Stimulated activated naive CD8-positive, alpha-beta T cell treated with anti-CD3 and anti-CD28 coated beads, Interleukin-15, amount 100 ng/mL, for 72 hours (primary cell): ENCODE measurements at regions not wholly inside any gene's neighbourhood (a gene's known extent, or its start where the extent isn't known, plus 50 kb on each side); places are given as distances from the start of the nearest gene placed in this dataset.

Experiments used
- ATAC-seq: fragments of 150-1000 bp; cut with Tn5 transposase; 2 replicates; pipeline ENCODE4 v1.10.0; 2021; ENCODE audit warnings: mild to moderate bottlenecking, moderate library complexity
- DNase-seq, 2 donors: peaks; one replicate each; pipeline ENCODE4 v3.0.0; 2021 to 2022
- H3K27ac Mint-ChIP-seq, 2 donors: one replicate each; pipeline ENCODE4 v1.8.0; 2022; ENCODE audit warnings: mild to moderate bottlenecking in 2 of 2, mixed read lengths in 2 of 2, moderate library complexity in 2 of 2
- H3K27me3 Mint-ChIP-seq: one replicate; pipeline ENCODE4 v1.8.0; 2022; ENCODE audit warnings: mixed read lengths
- H3K4me1 Mint-ChIP-seq: one replicate; pipeline ENCODE4 v1.8.0; 2022; ENCODE audit warnings: mild to moderate bottlenecking, mixed read lengths
- H3K4me3 Mint-ChIP-seq, 2 donors: one replicate each; pipeline ENCODE4 v1.8.0; 2022; ENCODE audit warnings: mild to moderate bottlenecking in 2 of 2, mixed read lengths in 2 of 2, moderate library complexity in 1 of 2
- H3K9me3 Mint-ChIP-seq, 2 donors: one replicate each; pipeline ENCODE4 v1.8.0; 2022; ENCODE audit warnings: mixed read lengths in 2 of 2

- Mint-ChIP-seq H3K27me3 (peaks cover 8% of the 10 kb centered on the region), H3K4me1 (no peaks in the 10 kb centered on the region), H3K4me3 (no peak overlapping the region), H3K27ac (no peak overlapping the region), H3K9me3 (no peaks in the 10 kb centered on the region)
- ATAC-seq (no peak), DNase-seq (no peak)
Measured at GRCh38 chr7:84510505-84510904, 315.9 kb upstream of the SEMA3A start.

- DNase-seq (no peak), ATAC-seq (no peak)
- H3K27ac Mint-ChIP-seq = no peak overlapping the region
- no peaks in the 10 kb centered on the region for H3K9me3 Mint-ChIP-seq
- H3K4me1 Mint-ChIP-seq = no peaks in the 10 kb centered on the region
- H3K4me3 Mint-ChIP-seq = no peak overlapping the region
- H3K27me3 Mint-ChIP-seq = peaks cover 8% of the 10 kb centered on the region
Measured at GRCh38 chr7:84509522-84509921, 314.9 kb upstream of the SEMA3A start.

- DNase-seq (no peak), ATAC-seq (no peak)
- Mint-ChIP-seq H3K27me3 (peaks cover 8% of the 10 kb centered on the region), H3K9me3 (no peaks in the 10 kb centered on the region), H3K4me3 (no peak overlapping the region), H3K27ac (peak overlapping the region in 1 of 2 donors; percentile 1), H3K4me1 (no peaks in the 10 kb centered on the region)
Measured at GRCh38 chr7:84508606-84509005, 314.0 kb upstream of the SEMA3A start.

- Mint-ChIP-seq H3K4me3 (no peak overlapping the region), H3K4me1 (no peaks in the 10 kb centered on the region), H3K27me3 (peaks cover 8% of the 10 kb centered on the region), H3K27ac (no peak overlapping the region), H3K9me3 (no peaks in the 10 kb centered on the region)
- ATAC-seq (no peak), DNase-seq (no peak)
Measured at GRCh38 chr7:84507529-84507928, 312.9 kb upstream of the SEMA3A start.

DNA sequence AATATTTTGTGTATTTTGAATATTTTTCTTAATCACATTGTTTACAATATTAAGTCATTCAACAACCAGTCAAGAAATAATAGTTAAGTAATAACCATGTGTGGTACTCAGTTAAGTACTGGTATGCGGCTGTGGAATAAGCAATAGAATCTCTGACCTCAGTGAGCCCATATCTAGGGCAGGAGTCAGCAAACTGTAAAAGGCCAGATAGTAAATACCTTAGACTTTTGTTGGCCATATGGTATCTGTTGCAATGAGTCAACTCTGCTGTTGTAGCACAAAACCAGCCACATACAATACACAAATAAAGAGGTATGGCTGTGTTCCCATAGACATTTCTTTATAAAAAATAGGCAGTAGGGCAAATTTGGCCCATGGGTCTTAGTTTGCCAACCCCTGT, 311.6 kb upstream of the SEMA3A start:
- Mint-ChIP-seq H3K9me3 (no peaks in the 10 kb centered on the region), H3K4me1 (no peaks in the 10 kb centered on the region), H3K4me3 (no peak overlapping the region), H3K27me3 (peaks cover 8% of the 10 kb centered on the region), H3K27ac (no peak overlapping the region)
- DNase-seq (no peak), ATAC-seq (no peak)

DNA sequence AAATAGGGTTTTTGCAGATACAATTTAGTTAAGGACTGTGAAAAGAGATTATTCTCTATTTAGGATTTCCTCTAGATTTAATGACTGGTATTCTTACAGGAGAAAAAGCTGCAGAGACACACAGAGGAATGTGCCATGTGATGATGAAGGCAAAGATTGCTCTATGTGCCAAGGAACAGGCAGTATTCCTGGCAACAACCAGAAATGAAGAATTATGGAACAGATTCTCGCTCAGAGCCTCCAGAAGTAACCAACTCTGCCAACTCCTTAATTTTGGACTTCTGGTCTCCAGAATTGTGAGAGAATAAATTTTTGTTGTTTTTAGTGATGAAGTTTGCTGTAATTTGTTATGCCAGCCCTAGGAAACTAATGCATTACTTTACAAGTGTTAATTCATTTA, 307.6 kb upstream of the SEMA3A start:
- no peak for DNase-seq
- Mint-ChIP-seq H3K4me1 (no peaks in the 10 kb centered on the region), H3K27ac (no peak overlapping the region), H3K27me3 (no peaks in the 10 kb centered on the region), H3K9me3 (no peaks in the 10 kb centered on the region), H3K4me3 (no peak overlapping the region)
- ATAC-seq = no peak

DNA sequence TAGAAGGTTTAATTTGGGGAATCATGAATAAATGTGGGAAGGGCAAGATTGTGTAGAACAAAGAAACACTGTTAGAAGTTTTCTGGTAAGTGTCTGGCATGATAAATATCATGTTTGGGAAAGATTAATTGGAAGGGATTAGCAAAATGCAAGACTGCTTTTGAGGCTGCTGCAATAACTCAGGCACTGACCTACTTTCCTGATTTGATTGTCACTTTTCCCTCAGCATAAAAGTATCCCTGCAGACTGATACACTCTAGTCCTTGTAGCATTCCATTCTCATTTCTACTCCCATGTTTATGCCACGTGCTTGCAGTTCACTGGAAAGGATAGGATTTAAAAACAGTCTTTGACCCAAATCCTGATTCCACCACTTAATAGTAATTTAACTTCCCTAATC, 303.3 kb upstream of the SEMA3A start:
- H3K27me3 Mint-ChIP-seq = peaks cover under 1% of the 10 kb centered on the region
- H3K4me1 Mint-ChIP-seq = no peaks in the 10 kb centered on the region
- no peaks in the 10 kb centered on the region for H3K9me3 Mint-ChIP-seq
- H3K4me3 Mint-ChIP-seq = no peak overlapping the region
- ATAC-seq (no peak), DNase-seq (no peak)
- H3K27ac Mint-ChIP-seq = no peak overlapping the region

DNA sequence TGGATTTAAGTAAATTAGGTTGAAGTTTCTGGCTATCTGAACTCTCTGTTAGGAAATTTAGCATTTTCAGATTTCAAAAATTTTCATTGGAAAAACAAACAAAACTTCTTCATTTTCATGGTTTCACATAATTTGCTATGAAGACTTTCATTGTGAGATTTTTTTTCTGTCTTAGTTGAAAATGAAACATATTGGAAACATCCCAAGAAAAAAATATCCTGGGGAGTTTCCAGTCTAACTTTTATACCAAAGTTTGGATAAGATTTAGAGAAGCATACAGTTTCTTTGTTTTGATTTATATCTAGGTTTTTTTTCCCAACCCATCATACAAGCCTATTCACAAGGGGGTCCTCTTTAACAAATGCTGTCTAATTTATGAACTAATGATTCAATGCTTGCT, 300.5 kb upstream of the SEMA3A start:
- H3K27ac Mint-ChIP-seq = no peak overlapping the region
- H3K9me3 Mint-ChIP-seq = no peaks in the 10 kb centered on the region
- ATAC-seq (no peak), DNase-seq (no peak)
- no peak overlapping the region for H3K4me3 Mint-ChIP-seq
- peaks cover 7% of the 10 kb centered on the region for H3K27me3 Mint-ChIP-seq
- H3K4me1 Mint-ChIP-seq = no peaks in the 10 kb centered on the region

DNA sequence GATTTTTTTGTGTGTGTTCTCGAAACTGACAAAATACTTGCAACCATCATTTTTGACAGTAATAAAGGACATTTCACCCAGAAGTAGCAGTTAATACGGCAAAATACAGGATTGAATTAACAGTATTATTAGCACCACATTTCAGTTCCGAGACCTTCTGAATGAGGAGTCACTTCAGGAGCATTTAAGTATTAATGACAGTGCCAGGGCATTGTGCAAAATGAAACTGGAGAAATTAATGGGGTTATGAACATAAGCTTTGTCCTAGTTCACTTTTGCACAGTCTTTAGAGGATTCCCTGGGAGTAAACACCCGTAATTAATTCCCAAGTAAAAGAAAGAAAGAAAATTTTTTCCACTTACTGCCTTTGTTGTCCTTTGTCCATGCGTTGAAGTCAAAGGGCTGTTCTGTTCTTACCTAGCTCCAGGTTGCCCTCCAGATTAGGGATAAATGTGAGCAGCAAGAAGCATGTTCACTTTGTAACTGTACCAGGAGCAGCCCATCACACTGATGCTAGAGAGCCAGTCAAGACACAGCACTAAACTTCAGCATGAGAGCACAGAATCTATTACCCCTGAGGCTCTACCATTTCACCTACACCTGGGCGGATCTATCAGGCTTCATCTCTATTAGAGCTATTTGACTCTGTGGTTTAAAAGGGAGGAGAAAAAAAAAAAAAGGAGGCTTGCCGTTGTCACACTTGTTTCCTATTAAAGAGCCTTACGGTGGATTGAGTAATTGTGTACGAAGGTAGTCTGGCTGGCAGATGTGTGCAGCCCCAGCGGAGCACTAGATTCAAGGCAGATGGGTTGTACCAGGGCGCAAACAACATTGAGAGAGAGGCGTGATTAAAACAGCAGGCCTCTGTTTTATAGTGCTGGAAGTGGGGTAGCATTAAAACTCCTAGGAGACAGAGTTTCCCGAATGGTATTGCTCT, 297.8 kb upstream of the SEMA3A start:
- peaks cover 7% of the 10 kb centered on the region for H3K27me3 Mint-ChIP-seq
- no peaks in the 10 kb centered on the region for H3K4me1 Mint-ChIP-seq
- H3K4me3 Mint-ChIP-seq = no peak overlapping the region
- DNase-seq = no peak
- no peak for ATAC-seq
- H3K27ac Mint-ChIP-seq = no peak overlapping the region
- H3K9me3 Mint-ChIP-seq = no peaks in the 10 kb centered on the region

DNA sequence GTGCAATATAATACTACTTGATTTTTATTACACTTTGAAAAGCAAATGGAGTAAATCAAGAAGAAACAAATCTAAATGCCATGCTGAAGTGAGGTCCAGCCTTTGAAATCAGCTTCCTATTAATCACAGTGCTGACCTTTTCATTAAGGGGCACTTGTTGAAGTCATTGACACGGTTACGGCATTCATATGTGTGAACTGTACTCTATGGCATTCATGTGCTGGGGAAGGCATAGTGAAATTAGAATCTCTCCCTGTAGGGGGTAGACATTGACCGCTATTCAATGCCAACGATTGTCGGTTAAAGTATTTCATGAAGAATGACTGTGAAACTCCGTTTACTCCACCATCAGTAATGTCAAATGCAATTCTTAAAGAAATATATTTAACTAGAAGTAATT, 296.1 kb upstream of the SEMA3A start:
- ATAC-seq (no peak), DNase-seq (no peak)
- no peaks in the 10 kb centered on the region for H3K9me3 Mint-ChIP-seq
- no peaks in the 10 kb centered on the region for H3K4me1 Mint-ChIP-seq
- H3K4me3 Mint-ChIP-seq = no peak overlapping the region
- H3K27me3 Mint-ChIP-seq = peaks cover 7% of the 10 kb centered on the region
- H3K27ac Mint-ChIP-seq = no peak overlapping the region

GRCh38 chr7:84484502-84485079, 290.0 kb upstream of the SEMA3A start:
- Mint-ChIP-seq H3K9me3 (no peaks in the 10 kb centered on the region), H3K4me1 (no peaks in the 10 kb centered on the region), H3K27me3 (peaks cover 7% of the 10 kb centered on the region), H3K4me3 (no peak overlapping the region), H3K27ac (no peak overlapping the region)
- DNase-seq (no peak), ATAC-seq (no peak)

DNA sequence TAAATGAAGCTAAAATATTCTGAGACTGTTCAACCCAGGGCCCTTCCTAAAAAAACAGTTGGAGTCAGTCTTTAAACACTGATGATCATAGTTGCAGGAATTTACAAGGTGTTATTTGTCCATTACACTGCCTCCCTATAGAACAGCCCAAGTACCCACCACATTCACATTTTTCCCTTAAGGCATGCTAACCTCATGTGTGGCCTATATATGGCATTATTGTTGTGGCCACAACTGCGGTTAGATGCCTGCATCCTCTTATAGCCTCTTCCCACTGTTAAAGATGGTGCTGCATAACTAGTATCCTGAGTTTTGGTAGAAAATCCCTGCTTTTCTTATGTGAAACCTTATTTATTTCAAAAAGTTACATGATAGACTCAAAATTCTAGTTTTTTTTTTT, 287.9 kb upstream of the SEMA3A start:
- no peak overlapping the region for H3K27ac Mint-ChIP-seq
- ATAC-seq = no peak
- H3K9me3 Mint-ChIP-seq = no peaks in the 10 kb centered on the region
- H3K27me3 Mint-ChIP-seq = peaks cover 7% of the 10 kb centered on the region
- H3K4me1 Mint-ChIP-seq = no peaks in the 10 kb centered on the region
- H3K4me3 Mint-ChIP-seq = no peak overlapping the region
- DNase-seq = no peak

- no peak for ATAC-seq
- no peak overlapping the region for H3K4me3 Mint-ChIP-seq
- DNase-seq = no peak
- H3K27me3 Mint-ChIP-seq = peaks cover 19% of the 10 kb centered on the region
- H3K27ac Mint-ChIP-seq = peak overlapping the region in 1 of 2 donors; percentile 41
- no peaks in the 10 kb centered on the region for H3K9me3 Mint-ChIP-seq
- no peaks in the 10 kb centered on the region for H3K4me1 Mint-ChIP-seq
Measured at GRCh38 chr7:84479059-84479458, 284.5 kb upstream of the SEMA3A start.

GRCh38 chr7:84477786-84478478, 283.3 kb upstream of the SEMA3A start:
- no peak for ATAC-seq
- Mint-ChIP-seq H3K27me3 (peaks cover 19% of the 10 kb centered on the region), H3K9me3 (no peaks in the 10 kb centered on the region)

GRCh38 chr7:84474436-84474835, 279.8 kb upstream of the SEMA3A start:
- peaks cover 11% of the 10 kb centered on the region for H3K27me3 Mint-ChIP-seq
- no peak overlapping the region for H3K4me3 Mint-ChIP-seq
- no peaks in the 10 kb centered on the region for H3K4me1 Mint-ChIP-seq
- no peak overlapping the region for H3K27ac Mint-ChIP-seq
- DNase-seq (no peak), ATAC-seq (no peak)
- H3K9me3 Mint-ChIP-seq = no peaks in the 10 kb centered on the region

More at GRCh38 chr7:84477786-84478478, 283.3 kb upstream of the SEMA3A start:
- Mint-ChIP-seq H3K4me1 (no peaks in the 10 kb centered on the region), H3K4me3 (no peak overlapping the region), H3K27ac (no peak overlapping the region)
- DNase-seq = no peak

DNA sequence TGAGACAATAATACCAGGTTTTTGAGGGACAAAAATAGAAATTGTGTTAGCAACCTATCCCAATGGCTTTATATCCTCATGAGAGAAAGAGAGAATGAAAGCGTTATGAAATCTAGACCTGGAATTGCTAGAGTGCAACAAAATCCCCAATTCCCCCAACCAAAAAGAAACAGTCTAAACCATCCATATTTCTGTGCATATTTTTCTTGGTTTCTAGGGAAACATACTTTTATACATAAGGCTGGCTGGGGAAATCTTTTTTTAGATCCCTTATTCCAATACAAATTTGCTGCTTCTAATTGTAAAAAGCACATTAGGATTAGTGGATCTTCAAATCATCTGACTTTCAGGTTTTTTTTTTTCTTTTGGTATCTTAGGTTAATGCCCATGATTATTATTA, 277.0 kb upstream of the SEMA3A start:
- Mint-ChIP-seq H3K27me3 (peaks cover 11% of the 10 kb centered on the region), H3K27ac (no peak overlapping the region)
- no peak for ATAC-seq

More for the DNA sequence above, 277.0 kb upstream of the SEMA3A start:
- Mint-ChIP-seq H3K9me3 (no peaks in the 10 kb centered on the region), H3K4me3 (no peak overlapping the region), H3K4me1 (no peaks in the 10 kb centered on the region)
- DNase-seq = no peak
